Esophagus squamous epithelium (tissue), 4 donors: ENCODE measurements at regions not wholly inside any gene's neighbourhood (a gene's known extent, or its start where the extent isn't known, plus 50 kb on each side); places are given as distances from the start of the nearest gene placed in this dataset.

Experiments used
- POLR2A ChIP-seq, 4 donors: fragments of 450-650 bp; IDR thresholded peaks; one replicate each; pipeline ENCODE4 v1.6.1; 2017; ENCODE audit warnings: antibody characterized with exemption in 4 of 4, mild to moderate bottlenecking in 4 of 4, moderate library complexity in 3 of 4
- TF ChIP-seq, protein P1 (sequence below), 6 experiments: fragments of 450-650 bp in 4 of 6; fragments of 200-600 bp in 2 of 6; sonication (generic) in 2 of 6; IDR thresholded peaks; one replicate each; pipeline ENCODE4 v1.5.1; 2016 to 2019; ENCODE audit warnings: antibody characterized with exemption in 6 of 6, mild to moderate bottlenecking in 4 of 6, moderate library complexity in 4 of 6

GRCh38 chr6:56899753-56900152 lies 55.2 kb upstream of the BEND6 start:
- TF ChIP-seq, protein P1, sequence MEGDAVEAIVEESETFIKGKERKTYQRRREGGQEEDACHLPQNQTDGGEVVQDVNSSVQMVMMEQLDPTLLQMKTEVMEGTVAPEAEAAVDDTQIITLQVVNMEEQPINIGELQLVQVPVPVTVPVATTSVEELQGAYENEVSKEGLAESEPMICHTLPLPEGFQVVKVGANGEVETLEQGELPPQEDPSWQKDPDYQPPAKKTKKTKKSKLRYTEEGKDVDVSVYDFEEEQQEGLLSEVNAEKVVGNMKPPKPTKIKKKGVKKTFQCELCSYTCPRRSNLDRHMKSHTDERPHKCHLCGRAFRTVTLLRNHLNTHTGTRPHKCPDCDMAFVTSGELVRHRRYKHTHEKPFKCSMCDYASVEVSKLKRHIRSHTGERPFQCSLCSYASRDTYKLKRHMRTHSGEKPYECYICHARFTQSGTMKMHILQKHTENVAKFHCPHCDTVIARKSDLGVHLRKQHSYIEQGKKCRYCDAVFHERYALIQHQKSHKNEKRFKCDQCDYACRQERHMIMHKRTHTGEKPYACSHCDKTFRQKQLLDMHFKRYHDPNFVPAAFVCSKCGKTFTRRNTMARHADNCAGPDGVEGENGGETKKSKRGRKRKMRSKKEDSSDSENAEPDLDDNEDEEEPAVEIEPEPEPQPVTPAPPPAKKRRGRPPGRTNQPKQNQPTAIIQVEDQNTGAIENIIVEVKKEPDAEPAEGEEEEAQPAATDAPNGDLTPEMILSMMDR (IDR thresholded peaks at IDR 0.05): no peak
- TF ChIP-seq POLR2A (IDR thresholded peaks at IDR 0.05): no peak
